GM23338 (cell line): ENCODE measurements at regions not wholly inside any gene's neighbourhood (a gene's known extent, or its start where the extent isn't known, plus 50 kb on each side); places are given as distances from the start of the nearest gene placed in this dataset.

Experiments used
- ATAC-seq: fragments of 200-7000 bp; cut with Tn5 transposase; 3 replicates; pipeline ENCODE4 v1.9.1; 2020
- DNase-seq: peaks from one replicate; pipeline ENCODE4 v3.0.0-alpha.2; 2015; ENCODE audit warnings: low spot score
- H2AFZ ChIP-seq: fragments of 200-600 bp; sonication (generic); 2 replicates; pipeline ENCODE4 v1.8.0; 2016; ENCODE audit warnings: antibody characterized with exemption, mild to moderate bottlenecking, moderate library complexity
- H3F3A ChIP-seq: fragments of 200-600 bp; sonication (generic); replicated peaks from 2 replicates; pipeline ENCODE4 v1.8.0; 2017; ENCODE audit warnings: antibody characterized with exemption, mixed run types, low read depth
- H3K27ac ChIP-seq: fragments of 200-600 bp; sonication (generic); 2 replicates; pipeline ENCODE4 v1.6.1; 2016; ENCODE audit warnings: low read depth
- H3K27me3 ChIP-seq: fragments of 200-600 bp; sonication (generic); 2 replicates; pipeline ENCODE4 v1.8.0; 2016; ENCODE audit warnings: mild to moderate bottlenecking, mixed run types, moderate library complexity; ENCODE audit not compliant: insufficient read depth
- H3K36me3 ChIP-seq: fragments of 200-600 bp; sonication (generic); 2 replicates; pipeline ENCODE4 v1.8.0; 2016; ENCODE audit warnings: mild to moderate bottlenecking; ENCODE audit not compliant: insufficient read depth
- H3K4me1 ChIP-seq: fragments of 200-600 bp; sonication (generic); 2 replicates; pipeline ENCODE4 v1.8.0; 2016; ENCODE audit warnings: mild to moderate bottlenecking, moderate library complexity; ENCODE audit not compliant: insufficient read depth
- H3K4me2 ChIP-seq: fragments of 200-600 bp; sonication (generic); 2 replicates; pipeline ENCODE4 v1.7.1; 2017; ENCODE audit warnings: mixed run types
- H3K4me3 ChIP-seq: fragments of 200-600 bp; sonication (generic); 2 replicates; pipeline ENCODE4 v1.6.1; 2016; ENCODE audit warnings: mixed run types
- H3K79me2 ChIP-seq: fragments of 200-600 bp; sonication (generic); replicated peaks from 2 replicates; pipeline ENCODE4 v1.8.0; 2017; ENCODE audit warnings: mild to moderate bottlenecking; ENCODE audit not compliant: insufficient read depth
- H3K9me2 ChIP-seq: fragments of 200-600 bp; sonication (generic); 2 replicates; pipeline ENCODE4 v1.8.0; 2017; ENCODE audit not compliant: insufficient read depth
- H4K20me1 ChIP-seq: fragments of 200-600 bp; sonication (generic); replicated peaks from 2 replicates; pipeline ENCODE4 v1.8.0; 2017; ENCODE audit warnings: mild to moderate bottlenecking; ENCODE audit not compliant: insufficient read depth
- H3K27ac Mint-ChIP-seq: 2 replicates; pipeline ENCODE4 v1.8.0; 2020; ENCODE audit warnings: inconsistent platforms, mild to moderate bottlenecking, moderate library complexity, mixed read lengths
- H3K27me3 Mint-ChIP-seq: 3 replicates; pipeline ENCODE4 v1.8.0; 2022; ENCODE audit warnings: low read depth, mild to moderate bottlenecking, moderate library complexity, mixed read lengths, inconsistent platforms; ENCODE audit not compliant: insufficient read depth, poor library complexity
- H3K36me3 Mint-ChIP-seq: 3 replicates; pipeline ENCODE4 v1.8.0; 2021; ENCODE audit warnings: low read depth, mild to moderate bottlenecking, inconsistent platforms, moderate library complexity, mixed read lengths
- H3K4me1 Mint-ChIP-seq: 3 replicates; pipeline ENCODE4 v1.8.0; 2020; ENCODE audit warnings: mild to moderate bottlenecking, inconsistent platforms, mixed read lengths
- H3K4me3 Mint-ChIP-seq: 3 replicates; pipeline ENCODE4 v1.8.0; 2021; ENCODE audit warnings: moderate library complexity, mild to moderate bottlenecking, inconsistent platforms, mixed read lengths
- H3K9me3 Mint-ChIP-seq: 3 replicates; pipeline ENCODE4 v1.8.0; 2020; ENCODE audit warnings: moderate library complexity, mild to moderate bottlenecking, inconsistent platforms, mixed read lengths
- NANOG ChIP-seq: IDR thresholded peaks from 2 replicates; pipeline ENCODE4 v1.6.1; 2016; ENCODE audit warnings: antibody characterized with exemption, borderline replicate concordance
- ZNF331 ChIP-seq: fragments of 250-450 bp; sonication (Bioruptor Pico); IDR thresholded peaks from 2 replicates; pipeline ENCODE4 v1.5.0; 2020; ENCODE audit warnings: low read depth, mild to moderate bottlenecking, moderate library complexity
- TF ChIP-seq, protein P1 (sequence below): IDR thresholded peaks from 2 replicates; pipeline ENCODE4 v1.6.1; 2016; ENCODE audit warnings: antibody characterized with exemption
- TF ChIP-seq, protein P2 (sequence below): IDR thresholded peaks from one replicate; pipeline ENCODE4 v1.6.1; 2018; ENCODE audit warnings: antibody characterized with exemption; ENCODE audit not compliant: unreplicated experiment

DNA sequence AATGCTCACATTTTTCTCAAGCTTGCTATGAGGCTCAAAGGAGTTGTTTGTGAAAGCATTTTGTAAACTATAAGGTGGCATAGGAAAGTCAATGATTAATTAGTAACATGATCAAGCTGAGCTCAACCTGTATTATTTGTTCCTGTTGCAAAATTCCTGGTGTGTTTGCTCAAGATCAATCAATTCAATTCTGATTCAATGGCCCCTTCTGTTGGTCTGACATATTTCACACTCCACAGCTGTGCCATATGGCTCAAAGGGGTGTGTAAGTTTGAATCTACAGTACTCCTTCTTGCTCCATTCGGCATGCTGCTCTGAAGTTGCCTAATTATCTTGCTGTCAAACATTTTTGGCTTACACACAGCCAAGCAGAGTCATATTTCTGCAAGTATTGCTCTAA lies 341.6 kb upstream of the LRP1B start (continued):
- TF ChIP-seq, protein P1, sequence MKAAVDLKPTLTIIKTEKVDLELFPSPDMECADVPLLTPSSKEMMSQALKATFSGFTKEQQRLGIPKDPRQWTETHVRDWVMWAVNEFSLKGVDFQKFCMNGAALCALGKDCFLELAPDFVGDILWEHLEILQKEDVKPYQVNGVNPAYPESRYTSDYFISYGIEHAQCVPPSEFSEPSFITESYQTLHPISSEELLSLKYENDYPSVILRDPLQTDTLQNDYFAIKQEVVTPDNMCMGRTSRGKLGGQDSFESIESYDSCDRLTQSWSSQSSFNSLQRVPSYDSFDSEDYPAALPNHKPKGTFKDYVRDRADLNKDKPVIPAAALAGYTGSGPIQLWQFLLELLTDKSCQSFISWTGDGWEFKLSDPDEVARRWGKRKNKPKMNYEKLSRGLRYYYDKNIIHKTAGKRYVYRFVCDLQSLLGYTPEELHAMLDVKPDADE: no peak
- TF ChIP-seq NANOG: no peak
- TF ChIP-seq ZNF331: no peak
- TF ChIP-seq, protein P2, sequence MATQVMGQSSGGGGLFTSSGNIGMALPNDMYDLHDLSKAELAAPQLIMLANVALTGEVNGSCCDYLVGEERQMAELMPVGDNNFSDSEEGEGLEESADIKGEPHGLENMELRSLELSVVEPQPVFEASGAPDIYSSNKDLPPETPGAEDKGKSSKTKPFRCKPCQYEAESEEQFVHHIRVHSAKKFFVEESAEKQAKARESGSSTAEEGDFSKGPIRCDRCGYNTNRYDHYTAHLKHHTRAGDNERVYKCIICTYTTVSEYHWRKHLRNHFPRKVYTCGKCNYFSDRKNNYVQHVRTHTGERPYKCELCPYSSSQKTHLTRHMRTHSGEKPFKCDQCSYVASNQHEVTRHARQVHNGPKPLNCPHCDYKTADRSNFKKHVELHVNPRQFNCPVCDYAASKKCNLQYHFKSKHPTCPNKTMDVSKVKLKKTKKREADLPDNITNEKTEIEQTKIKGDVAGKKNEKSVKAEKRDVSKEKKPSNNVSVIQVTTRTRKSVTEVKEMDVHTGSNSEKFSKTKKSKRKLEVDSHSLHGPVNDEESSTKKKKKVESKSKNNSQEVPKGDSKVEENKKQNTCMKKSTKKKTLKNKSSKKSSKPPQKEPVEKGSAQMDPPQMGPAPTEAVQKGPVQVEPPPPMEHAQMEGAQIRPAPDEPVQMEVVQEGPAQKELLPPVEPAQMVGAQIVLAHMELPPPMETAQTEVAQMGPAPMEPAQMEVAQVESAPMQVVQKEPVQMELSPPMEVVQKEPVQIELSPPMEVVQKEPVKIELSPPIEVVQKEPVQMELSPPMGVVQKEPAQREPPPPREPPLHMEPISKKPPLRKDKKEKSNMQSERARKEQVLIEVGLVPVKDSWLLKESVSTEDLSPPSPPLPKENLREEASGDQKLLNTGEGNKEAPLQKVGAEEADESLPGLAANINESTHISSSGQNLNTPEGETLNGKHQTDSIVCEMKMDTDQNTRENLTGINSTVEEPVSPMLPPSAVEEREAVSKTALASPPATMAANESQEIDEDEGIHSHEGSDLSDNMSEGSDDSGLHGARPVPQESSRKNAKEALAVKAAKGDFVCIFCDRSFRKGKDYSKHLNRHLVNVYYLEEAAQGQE: no peak

DNA sequence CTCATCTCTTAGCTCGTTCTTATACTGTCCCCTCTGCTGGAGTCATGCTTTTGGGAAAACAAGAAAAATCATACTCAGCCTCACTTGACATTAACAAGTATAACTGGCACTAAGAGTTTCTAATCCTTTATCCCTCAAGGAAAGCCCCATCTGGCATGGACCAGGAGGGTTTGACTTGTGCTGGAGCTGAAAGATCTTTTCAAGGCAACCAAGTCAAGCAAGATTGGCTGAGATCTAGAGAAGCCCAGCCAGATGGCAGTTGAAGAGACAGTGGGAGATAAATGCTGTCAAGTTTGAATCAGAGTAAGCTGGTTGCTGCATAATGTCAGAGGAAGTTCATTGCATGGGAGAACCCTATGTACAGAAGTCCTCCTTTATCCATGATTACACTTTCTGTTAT lies 336.5 kb upstream of the LRP1B start:
- Histone ChIP-seq H3K27ac (no peak overlapping the region), H3K4me3 (no peak overlapping the region), H3F3A (no peaks in the 10 kb centered on the region), H3K4me1 (no peaks in the 10 kb centered on the region), H3K27me3 (no peaks in the 10 kb centered on the region), H3K9me2 (no peaks in the 10 kb centered on the region; the same call in 1 of the 2 replicates), H3K4me2 (no peak overlapping the region), H3K36me3 (no peaks in the 10 kb centered on the region), H3K79me2 (no peaks in the 10 kb centered on the region), H4K20me1 (no peaks in the 10 kb centered on the region), H2AFZ (no peak overlapping the region)
- Mint-ChIP-seq H3K4me1 (no peaks in the 10 kb centered on the region), H3K4me3 (no peak overlapping the region), H3K9me3 (no peaks in the 10 kb centered on the region), H3K36me3 (no peaks in the 10 kb centered on the region), H3K27ac (no peak overlapping the region), H3K27me3 (no peaks in the 10 kb centered on the region)
- DNase-seq (no peak), ATAC-seq (no peak)
- TF ChIP-seq, protein P2: no peak

DNA sequence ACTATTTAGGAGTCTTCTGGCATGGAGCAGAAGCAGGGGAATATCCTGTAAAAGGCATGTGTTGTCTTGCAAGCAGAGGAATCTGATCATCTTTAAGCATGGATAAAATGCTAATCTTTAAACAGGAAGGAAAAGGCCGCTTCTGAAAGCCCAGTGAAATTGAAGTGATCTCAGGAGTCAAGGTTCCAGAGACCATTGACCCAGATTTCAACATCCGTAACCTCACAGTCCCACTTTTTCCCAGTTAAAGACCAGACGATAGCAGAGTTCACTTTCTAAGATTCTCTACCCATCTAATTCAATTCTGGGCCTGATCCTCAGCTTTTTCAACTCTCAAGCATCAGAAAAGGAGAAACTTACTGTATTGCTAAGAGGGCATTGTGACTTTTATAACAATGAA lies 332.2 kb upstream of the LRP1B start:
- Histone ChIP-seq H3K79me2 (no peaks in the 10 kb centered on the region), H2AFZ (0 out of 2 replicates have a peak overlapping the region, but pooled peaks have one; percentile 23), H3K27me3 (no peaks in the 10 kb centered on the region), H3F3A (no peaks in the 10 kb centered on the region), H3K4me3 (no peak overlapping the region), H3K4me2 (no peak overlapping the region), H4K20me1 (no peaks in the 10 kb centered on the region), H3K27ac (no peak overlapping the region), H3K36me3 (no peaks in the 10 kb centered on the region), H3K4me1 (no peaks in the 10 kb centered on the region), H3K9me2 (no peaks in the 10 kb centered on the region)
- Mint-ChIP-seq H3K4me1 (no peaks in the 10 kb centered on the region), H3K27ac (no peak overlapping the region), H3K9me3 (no peaks in the 10 kb centered on the region), H3K36me3 (no peaks in the 10 kb centered on the region), H3K27me3 (no peaks in the 10 kb centered on the region), H3K4me3 (no peak overlapping the region)
- ATAC-seq (no peak), DNase-seq (no peak)
- TF ChIP-seq, protein P2: no peak
